ENCODE measurements at regions not wholly inside any gene's neighbourhood (a gene's known extent, or its start where the extent isn't known, plus 50 kb on each side); places are given as distances from the start of the nearest gene placed in this dataset.

- TF ChIP-seq TAF1 (conservative IDR thresholded peaks at IDR 0.05) (no peak), CTCF (IDR thresholded peaks at IDR 0.05; ENCODE audit: low read depth, low read length, missing input control) (no peak), MAX (IDR thresholded peaks at IDR 0.05) (no peak), REST (IDR thresholded peaks at IDR 0.05) (no peak), ATF3 (IDR thresholded peaks at IDR 0.05) (no peak), EGR1 (IDR thresholded peaks at IDR 0.05; ENCODE audit: low read depth in 2 of 2) (no peak), ZBTB33 (IDR thresholded peaks at IDR 0.05) (no peak), RXRA (IDR thresholded peaks at IDR 0.05) (no peak), YY1 (IDR thresholded peaks at IDR 0.05) (no peak), GABPA (IDR thresholded peaks at IDR 0.05 in 1 of 2, conservative IDR thresholded peaks at IDR 0.05 in 1 of 2) (no peak)
These were observed 1140.2 kb downstream of the FAM133A start for GRCh38 chrX:94814216-94814615.
